ENCODE measurements at regions not wholly inside any gene's neighbourhood (a gene's known extent, or its start where the extent isn't known, plus 50 kb on each side); places are given as distances from the start of the nearest gene placed in this dataset.

DNA sequence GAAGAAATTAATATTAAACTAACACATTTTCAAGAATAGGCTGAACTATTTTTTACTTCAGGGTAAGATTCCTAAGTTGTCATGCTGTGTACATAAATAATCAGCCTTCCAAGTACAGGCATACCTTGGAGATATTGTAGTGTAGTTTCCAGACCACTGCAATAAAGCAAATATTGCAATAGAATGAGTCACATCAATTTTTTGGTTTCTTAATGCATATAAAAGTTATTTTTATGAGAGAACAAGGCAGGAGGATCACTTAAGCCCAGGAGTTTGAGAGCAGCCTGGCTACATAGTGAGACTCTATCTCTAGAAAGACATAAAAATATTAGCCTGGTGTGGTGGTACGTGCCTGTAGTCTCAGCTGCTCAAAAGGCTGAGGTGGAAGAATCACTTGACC lies 511.5 kb downstream of the UQCRFS1 start:
- Mint-ChIP-seq H3K4me1 (ENCODE audit: low read depth, unreplicated experiment) (peaks cover 14% of the 10 kb centered on the region), H3K27ac (ENCODE audit: unreplicated experiment) (no peak overlapping the region), H3K36me3 (ENCODE audit: insufficient read depth, unreplicated experiment) (no peaks in the 10 kb centered on the region), H3K4me3 (ENCODE audit: low read depth, unreplicated experiment) (no peak overlapping the region), H3K27me3 (ENCODE audit: unreplicated experiment) (no peaks in the 10 kb centered on the region), H3K9me3 (ENCODE audit: low read depth, unreplicated experiment) (peaks cover under 1% of the 10 kb centered on the region)
- DNase-seq: no peak
- CTCF ChIA-PET: interaction anchor here (0.7 kb wide), 1 partner anchor 9 kb away, joined by 4 read pairs; no protein-coding TSS in a partner anchor
- BruUV-seq (replicated peaks): no TSS peak
- no peak for TF ChIP-seq CTCF (IDR thresholded peaks at IDR 0.05; ENCODE audit: unreplicated experiment)
- intact Hi-C loops (cut with micrococcal nuclease; ENCODE audit: unreplicated experiment): no loop called here

GRCh38 chr19:28700176-28700575 lies 512.8 kb downstream of the UQCRFS1 start:
- CTCF ChIA-PET: no interaction called here
- Mint-ChIP-seq H3K27me3 (ENCODE audit: unreplicated experiment) (no peaks in the 10 kb centered on the region), H3K4me1 (ENCODE audit: low read depth, unreplicated experiment) (peaks cover 15% of the 10 kb centered on the region), H3K36me3 (ENCODE audit: insufficient read depth, unreplicated experiment) (no peaks in the 10 kb centered on the region), H3K4me3 (ENCODE audit: low read depth, unreplicated experiment) (no peak overlapping the region), H3K27ac (ENCODE audit: unreplicated experiment) (no peak overlapping the region), H3K9me3 (ENCODE audit: low read depth, unreplicated experiment) (no peaks in the 10 kb centered on the region)
- DNase-seq: no peak
- intact Hi-C loops (cut with micrococcal nuclease; ENCODE audit: unreplicated experiment): no loop called here
- TF ChIP-seq CTCF (IDR thresholded peaks at IDR 0.05; ENCODE audit: unreplicated experiment): no peak
- no TSS peak for BruUV-seq (replicated peaks)

GRCh38 chr19:28697308-28697707 lies 515.6 kb downstream of the UQCRFS1 start:
- Mint-ChIP-seq H3K9me3 (ENCODE audit: low read depth, unreplicated experiment) (peaks cover 2% of the 10 kb centered on the region), H3K27me3 (ENCODE audit: unreplicated experiment) (no peaks in the 10 kb centered on the region), H3K27ac (ENCODE audit: unreplicated experiment) (no peak overlapping the region), H3K4me1 (ENCODE audit: low read depth, unreplicated experiment) (peaks cover 13% of the 10 kb centered on the region), H3K36me3 (ENCODE audit: insufficient read depth, unreplicated experiment) (no peaks in the 10 kb centered on the region), H3K4me3 (ENCODE audit: low read depth, unreplicated experiment) (no peak overlapping the region)
- no peak for TF ChIP-seq CTCF (IDR thresholded peaks at IDR 0.05; ENCODE audit: unreplicated experiment)
- CTCF ChIA-PET: interaction anchor here (0.6 kb wide), 1 partner anchor 229 kb away, joined by 3 read pairs; no protein-coding TSS in a partner anchor
- BruUV-seq (replicated peaks): no TSS peak
- intact Hi-C loops (cut with micrococcal nuclease; ENCODE audit: unreplicated experiment): no loop called here
- no peak for DNase-seq

DNA sequence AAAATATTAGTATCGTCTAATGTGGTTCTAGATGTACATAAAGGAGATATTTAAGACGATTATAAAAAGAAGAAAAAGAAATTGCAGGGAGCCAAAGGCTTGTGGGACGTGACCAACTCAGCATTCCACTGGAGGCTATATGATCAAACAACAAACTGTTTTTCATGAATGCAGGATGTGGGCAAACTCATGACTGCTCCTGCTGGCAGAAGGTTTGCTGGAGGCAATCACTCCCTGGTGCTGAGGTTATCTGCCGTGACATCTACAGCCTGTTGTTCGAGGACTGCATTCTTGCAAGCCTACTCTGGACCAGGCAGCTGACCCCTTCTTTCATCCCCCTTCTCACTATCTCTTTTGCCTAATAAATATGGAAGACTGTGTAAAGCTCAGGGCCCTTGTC lies 518.1 kb downstream of the UQCRFS1 start:
- Mint-ChIP-seq H3K9me3 (ENCODE audit: low read depth, unreplicated experiment) (peaks cover 5% of the 10 kb centered on the region), H3K27me3 (ENCODE audit: unreplicated experiment) (no peaks in the 10 kb centered on the region), H3K4me1 (ENCODE audit: low read depth, unreplicated experiment) (peaks cover 13% of the 10 kb centered on the region), H3K4me3 (ENCODE audit: low read depth, unreplicated experiment) (no peak overlapping the region), H3K36me3 (ENCODE audit: insufficient read depth, unreplicated experiment) (no peaks in the 10 kb centered on the region), H3K27ac (ENCODE audit: unreplicated experiment) (no peak overlapping the region)
- BruUV-seq (replicated peaks): no TSS peak
- CTCF ChIA-PET: no interaction called here
- DNase-seq: no peak
- TF ChIP-seq CTCF (IDR thresholded peaks at IDR 0.05; ENCODE audit: unreplicated experiment): no peak
- intact Hi-C loops (cut with micrococcal nuclease; ENCODE audit: unreplicated experiment): no loop called here

Measured in Calu3 (cell line).